Right lobe of liver (tissue), 4 donors: ENCODE measurements at regions not wholly inside any gene's neighbourhood (a gene's known extent, or its start where the extent isn't known, plus 50 kb on each side); places are given as distances from the start of the nearest gene placed in this dataset.

Experiments
- POLR2A ChIP-seq: fragments of 450-650 bp; IDR thresholded peaks from one replicate; pipeline ENCODE4 v1.6.1; 2017; ENCODE audit warnings: antibody characterized with exemption, mild to moderate bottlenecking
- TF ChIP-seq, protein P1 (sequence below), 4 donors: fragments of 200-600 bp in 3 of 4; fragments of 450-650 bp in 1 of 4; IDR thresholded peaks; one replicate each; pipeline versions ENCODE4 v1.5.1 to v1.8.0; 2016 to 2022; ENCODE audit warnings: antibody characterized with exemption in 4 of 4, mild to moderate bottlenecking in 2 of 4
- donor health status: DM: no; HTN: no; CAD: no.
- donor health status: DM: no; HTN: no; CAD: no.
- donor health status: DM: no; HTN: yes; CAD: no.

DNA sequence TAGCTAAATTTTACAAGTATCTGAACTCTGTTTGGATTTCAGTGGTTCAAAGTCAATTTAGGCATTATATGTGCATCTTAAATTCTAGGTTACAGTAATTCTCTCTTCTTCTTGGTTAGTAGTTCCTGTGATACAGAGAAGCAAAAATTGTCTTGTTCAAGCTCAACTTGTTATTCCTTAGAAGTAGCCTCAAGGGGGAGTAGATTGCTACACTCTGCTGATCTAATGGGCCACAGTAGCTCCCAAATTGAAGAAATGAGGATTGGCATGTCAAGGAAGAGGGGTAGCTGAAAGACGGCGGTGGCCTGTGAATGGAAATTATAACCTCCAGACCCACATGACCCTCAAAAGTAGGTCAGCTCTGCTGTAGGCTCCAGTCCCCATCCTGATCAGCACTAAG is 334.7 kb downstream of the HRH4 start:
- TF ChIP-seq, protein P1, sequence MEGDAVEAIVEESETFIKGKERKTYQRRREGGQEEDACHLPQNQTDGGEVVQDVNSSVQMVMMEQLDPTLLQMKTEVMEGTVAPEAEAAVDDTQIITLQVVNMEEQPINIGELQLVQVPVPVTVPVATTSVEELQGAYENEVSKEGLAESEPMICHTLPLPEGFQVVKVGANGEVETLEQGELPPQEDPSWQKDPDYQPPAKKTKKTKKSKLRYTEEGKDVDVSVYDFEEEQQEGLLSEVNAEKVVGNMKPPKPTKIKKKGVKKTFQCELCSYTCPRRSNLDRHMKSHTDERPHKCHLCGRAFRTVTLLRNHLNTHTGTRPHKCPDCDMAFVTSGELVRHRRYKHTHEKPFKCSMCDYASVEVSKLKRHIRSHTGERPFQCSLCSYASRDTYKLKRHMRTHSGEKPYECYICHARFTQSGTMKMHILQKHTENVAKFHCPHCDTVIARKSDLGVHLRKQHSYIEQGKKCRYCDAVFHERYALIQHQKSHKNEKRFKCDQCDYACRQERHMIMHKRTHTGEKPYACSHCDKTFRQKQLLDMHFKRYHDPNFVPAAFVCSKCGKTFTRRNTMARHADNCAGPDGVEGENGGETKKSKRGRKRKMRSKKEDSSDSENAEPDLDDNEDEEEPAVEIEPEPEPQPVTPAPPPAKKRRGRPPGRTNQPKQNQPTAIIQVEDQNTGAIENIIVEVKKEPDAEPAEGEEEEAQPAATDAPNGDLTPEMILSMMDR (IDR thresholded peaks at IDR 0.05): no peak
- TF ChIP-seq POLR2A: no peak
